OCI-LY7 (cell line): ENCODE measurements at regions not wholly inside any gene's neighbourhood (a gene's known extent, or its start where the extent isn't known, plus 50 kb on each side); places are given as distances from the start of the nearest gene placed in this dataset.

Experiments
- BruUV-seq: library from RNA; stranded (reverse); fragments of 400-500 nt; replicated peaks from 2 replicates; lab custom pipeline; 2021; lab: Mats Ljungman, UMichigan
- CTCF ChIA-PET: fragments of 300-600 bp; sonication (Branson Sonifier 250); formaldehyde crosslinking; loops from one replicate; lab custom pipeline; 2022; ENCODE audit warnings: antibody characterized with exemption; ENCODE audit not compliant: unreplicated experiment; lab: Charles Lee
- POLR2A ChIA-PET: fragments of 300-600 bp; sonication (Branson Sonifier 250); formaldehyde crosslinking; loops from one replicate; lab custom pipeline; 2022; ENCODE audit warnings: antibody characterized with exemption; lab: Charles Lee
- DNase-seq: peaks from one replicate; pipeline ENCODE4 v3.0.0-alpha.2; 2015; ENCODE audit warnings: low spot score
- H2AFZ ChIP-seq: fragments of 200-600 bp; sonication (generic), shearing (Covaris generic); 2 replicates; pipeline ENCODE4 v1.6.1; 2014; ENCODE audit warnings: mild to moderate bottlenecking, antibody characterized with exemption, low read length, moderate library complexity
- H3K27ac ChIP-seq: fragments of 200-600 bp; sonication (generic); 2 replicates; pipeline ENCODE4 v1.5.1; 2014; ENCODE audit warnings: mixed run types, low read depth, mild to moderate bottlenecking, moderate library complexity, low read length, inconsistent platforms; ENCODE audit not compliant: poor library complexity, severe bottlenecking
- H3K36me3 ChIP-seq: fragments of 200-600 bp; sonication (generic); 2 replicates; pipeline ENCODE4 v1.6.1; 2014; ENCODE audit warnings: mild to moderate bottlenecking, antibody characterized with exemption, low read length, moderate library complexity, mixed read lengths; ENCODE audit not compliant: insufficient read depth
- H3K4me1 ChIP-seq: fragments of 200-600 bp; sonication (generic); 2 replicates; pipeline ENCODE4 v1.5.1; 2014; ENCODE audit warnings: mild to moderate bottlenecking, low read length; ENCODE audit not compliant: insufficient read depth, poor library complexity, severe bottlenecking
- H3K4me2 ChIP-seq: fragments of 200-600 bp; sonication (generic); 2 replicates; pipeline ENCODE4 v1.6.1; 2014; ENCODE audit warnings: mild to moderate bottlenecking, low read length
- H3K4me3 ChIP-seq: fragments of 200-600 bp; sonication (generic); 2 replicates; pipeline ENCODE4 v1.5.1; 2014; ENCODE audit warnings: mild to moderate bottlenecking, low read depth, low read length; ENCODE audit not compliant: poor library complexity, severe bottlenecking
- H3K79me2 ChIP-seq: fragments of 200-600 bp; sonication (generic); 2 replicates; pipeline ENCODE4 v1.6.1; 2016; ENCODE audit warnings: low read depth, mild to moderate bottlenecking, low read length, moderate library complexity, mixed read lengths; ENCODE audit not compliant: insufficient read depth
- H3K9me2 ChIP-seq: fragments of 200-600 bp; sonication (generic); 2 replicates; pipeline ENCODE4 v1.6.1; 2016; ENCODE audit warnings: mild to moderate bottlenecking, low read length, mixed read lengths; ENCODE audit not compliant: insufficient read depth
- H3K9me3 ChIP-seq: fragments of 200-600 bp; sonication (generic); 2 replicates; pipeline ENCODE4 v1.6.1; 2014; ENCODE audit warnings: mild to moderate bottlenecking, mixed run types, low read length, mixed read lengths
- H4K20me1 ChIP-seq: fragments of 200-600 bp; sonication (generic); 2 replicates; pipeline ENCODE4 v1.6.1; 2014; ENCODE audit warnings: mild to moderate bottlenecking, antibody characterized with exemption, low read length, moderate library complexity, mixed read lengths; ENCODE audit not compliant: insufficient read depth
- EZH2phosphoT487 ChIP-seq: fragments of 200-600 bp; sonication (generic); IDR thresholded peaks from 2 replicates; pipeline ENCODE4 v1.6.1; 2018; ENCODE audit warnings: low read depth, borderline replicate concordance, mild to moderate bottlenecking, mixed run types, antibody characterized with exemption, low read length, moderate library complexity, mixed read lengths
- intact Hi-C: fragments of 100-400 bp; cut with micrococcal nuclease; formaldehyde crosslinking; loops from one replicate; pipeline ENCODE4 v1.10.0; 2022; ENCODE audit not compliant: unreplicated experiment
- TF ChIP-seq, protein P1 (sequence below): fragments of 200-600 bp; sonication (generic); conservative IDR thresholded peaks from 2 replicates; pipeline ENCODE4 v1.5.1; 2014; ENCODE audit warnings: mild to moderate bottlenecking, antibody characterized with exemption, low read length, moderate library complexity, mixed read lengths

DNA sequence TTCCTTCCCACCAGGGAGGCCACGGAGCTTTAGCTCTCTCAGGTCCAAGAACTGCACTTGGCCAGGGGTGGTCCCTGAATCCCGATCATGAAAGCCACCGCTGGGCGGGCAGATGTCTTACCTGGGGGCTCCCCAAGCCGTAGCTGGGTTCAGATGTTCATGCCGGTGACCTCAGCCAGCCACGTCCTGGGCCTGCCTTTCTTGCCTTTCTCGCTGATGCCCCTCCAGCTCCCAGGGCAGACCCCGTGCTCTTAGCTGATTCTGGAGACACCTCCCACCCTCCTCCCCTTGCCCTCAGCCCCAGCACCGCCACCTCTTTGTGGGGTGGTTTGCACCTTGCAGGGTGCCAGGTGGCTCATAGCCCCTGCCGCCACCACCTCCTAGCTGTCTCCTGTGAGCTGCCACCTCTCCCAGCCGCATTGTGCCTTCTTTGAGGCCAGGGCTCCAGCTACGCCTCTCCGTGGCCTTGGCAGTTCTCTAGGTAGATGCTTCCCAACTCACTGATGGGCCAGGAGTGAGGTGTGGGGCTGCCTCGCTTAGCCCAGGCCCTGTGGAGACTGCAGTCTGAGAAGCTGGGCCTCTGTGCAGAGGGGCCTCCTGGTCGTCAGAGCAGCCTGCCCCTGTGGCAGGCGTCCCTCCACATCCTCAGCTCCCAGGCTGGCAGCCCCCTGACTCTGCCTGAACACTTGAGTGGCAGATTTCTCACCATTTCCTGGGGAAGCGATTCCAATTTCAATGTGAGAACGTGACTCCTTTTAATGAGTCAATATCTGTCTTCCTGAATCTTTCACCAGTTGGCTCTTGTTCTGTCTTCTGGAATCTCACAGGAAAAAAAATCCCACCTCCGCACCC, 97.6 kb upstream of the B3GAT1 start:
- Histone ChIP-seq H3K79me2 (no peaks in the 10 kb centered on the region), H3K9me3 (no peaks in the 10 kb centered on the region), H3K9me2 (no peaks in the 10 kb centered on the region), H3K4me3 (no peak overlapping the region), H3K36me3 (no peaks in the 10 kb centered on the region), H4K20me1 (no peaks in the 10 kb centered on the region), H2AFZ (no peak overlapping the region), H3K4me2 (no peak overlapping the region), H3K4me1 (no peaks in the 10 kb centered on the region), H3K27ac (no peak overlapping the region)
- POLR2A ChIA-PET = interaction anchor here (0.5 kb wide), 1 partner anchor 1132 kb away, joined by 4 read pairs; no protein-coding TSS in a partner anchor
- TF ChIP-seq, protein P1, sequence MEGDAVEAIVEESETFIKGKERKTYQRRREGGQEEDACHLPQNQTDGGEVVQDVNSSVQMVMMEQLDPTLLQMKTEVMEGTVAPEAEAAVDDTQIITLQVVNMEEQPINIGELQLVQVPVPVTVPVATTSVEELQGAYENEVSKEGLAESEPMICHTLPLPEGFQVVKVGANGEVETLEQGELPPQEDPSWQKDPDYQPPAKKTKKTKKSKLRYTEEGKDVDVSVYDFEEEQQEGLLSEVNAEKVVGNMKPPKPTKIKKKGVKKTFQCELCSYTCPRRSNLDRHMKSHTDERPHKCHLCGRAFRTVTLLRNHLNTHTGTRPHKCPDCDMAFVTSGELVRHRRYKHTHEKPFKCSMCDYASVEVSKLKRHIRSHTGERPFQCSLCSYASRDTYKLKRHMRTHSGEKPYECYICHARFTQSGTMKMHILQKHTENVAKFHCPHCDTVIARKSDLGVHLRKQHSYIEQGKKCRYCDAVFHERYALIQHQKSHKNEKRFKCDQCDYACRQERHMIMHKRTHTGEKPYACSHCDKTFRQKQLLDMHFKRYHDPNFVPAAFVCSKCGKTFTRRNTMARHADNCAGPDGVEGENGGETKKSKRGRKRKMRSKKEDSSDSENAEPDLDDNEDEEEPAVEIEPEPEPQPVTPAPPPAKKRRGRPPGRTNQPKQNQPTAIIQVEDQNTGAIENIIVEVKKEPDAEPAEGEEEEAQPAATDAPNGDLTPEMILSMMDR = no peak
- no peak for TF ChIP-seq EZH2phosphoT487
- no TSS peak for BruUV-seq
- DNase-seq = no peak
- CTCF ChIA-PET = interaction anchor here (0.6 kb wide), 1 partner anchor 802 kb away, joined by 4 read pairs; no protein-coding TSS in a partner anchor
- intact Hi-C loops = no loop called here

DNA sequence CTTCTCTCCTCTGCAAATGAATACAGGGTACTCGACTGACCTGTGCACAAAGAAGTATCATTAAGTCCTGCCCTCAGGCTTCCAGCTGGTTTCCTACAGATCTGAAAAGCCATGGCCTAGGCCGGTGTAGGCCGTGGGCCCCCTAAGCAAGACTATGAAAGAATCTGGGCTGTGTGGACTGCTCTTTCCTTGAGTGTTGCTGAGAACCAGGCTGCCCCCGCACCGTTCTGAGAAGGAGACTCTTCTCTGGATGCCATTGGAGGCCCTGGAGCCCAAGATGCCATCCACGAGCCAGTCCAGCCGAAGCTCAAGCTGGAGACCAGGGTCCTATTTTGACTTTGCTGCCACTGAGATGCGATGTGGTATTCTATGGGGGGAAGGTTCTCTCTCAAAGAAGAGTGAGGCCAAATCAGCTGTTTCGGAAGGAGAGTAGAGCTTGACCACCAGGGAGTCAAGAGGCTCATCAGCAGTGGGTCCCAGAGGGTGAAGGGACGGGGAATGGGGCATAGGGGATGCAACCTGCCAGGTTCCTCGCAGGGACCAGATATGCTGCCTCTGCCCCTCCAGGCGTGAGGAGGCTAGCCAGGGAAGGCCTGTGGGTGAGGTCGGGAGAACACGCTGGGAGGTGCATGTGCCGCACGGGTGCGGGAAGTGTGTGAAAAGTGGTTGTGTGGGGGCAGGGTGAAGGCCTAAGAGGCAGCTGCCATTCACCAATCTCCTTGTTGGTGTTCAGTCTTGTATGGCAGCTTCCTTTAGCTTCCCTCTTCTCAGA, 96.4 kb upstream of the B3GAT1 start:
- no peak overlapping the region for H3K4me3 ChIP-seq
- intact Hi-C loops = no loop called here
- H3K4me2 ChIP-seq = no peak overlapping the region
- no peak overlapping the region for H3K27ac ChIP-seq
- ChIA-PET CTCF (no interaction called here), POLR2A (interaction anchor here (0.6 to 0.9 kb wide), 2 partner anchors 20 to 132 kb away, joined by 3 read pairs; no protein-coding TSS in a partner anchor)
- H3K9me3 ChIP-seq = no peaks in the 10 kb centered on the region
- TF ChIP-seq, protein P1 = no peak
- no peaks in the 10 kb centered on the region for H3K4me1 ChIP-seq
- H2AFZ ChIP-seq = no peak overlapping the region
- BruUV-seq = no TSS peak
- no peaks in the 10 kb centered on the region for H4K20me1 ChIP-seq
- no peaks in the 10 kb centered on the region for H3K36me3 ChIP-seq
- no peaks in the 10 kb centered on the region for H3K79me2 ChIP-seq
- DNase-seq = no peak
- no peaks in the 10 kb centered on the region for H3K9me2 ChIP-seq
